ENCODE measurements at regions not wholly inside any gene's neighbourhood (a gene's known extent, or its start where the extent isn't known, plus 50 kb on each side); places are given as distances from the start of the nearest gene placed in this dataset.
"Not testable (repeated sequence)": the region's sequence is repeated elsewhere in the genome, so short reads cannot be mapped to it uniquely, and the experiment has no call there.

DNA sequence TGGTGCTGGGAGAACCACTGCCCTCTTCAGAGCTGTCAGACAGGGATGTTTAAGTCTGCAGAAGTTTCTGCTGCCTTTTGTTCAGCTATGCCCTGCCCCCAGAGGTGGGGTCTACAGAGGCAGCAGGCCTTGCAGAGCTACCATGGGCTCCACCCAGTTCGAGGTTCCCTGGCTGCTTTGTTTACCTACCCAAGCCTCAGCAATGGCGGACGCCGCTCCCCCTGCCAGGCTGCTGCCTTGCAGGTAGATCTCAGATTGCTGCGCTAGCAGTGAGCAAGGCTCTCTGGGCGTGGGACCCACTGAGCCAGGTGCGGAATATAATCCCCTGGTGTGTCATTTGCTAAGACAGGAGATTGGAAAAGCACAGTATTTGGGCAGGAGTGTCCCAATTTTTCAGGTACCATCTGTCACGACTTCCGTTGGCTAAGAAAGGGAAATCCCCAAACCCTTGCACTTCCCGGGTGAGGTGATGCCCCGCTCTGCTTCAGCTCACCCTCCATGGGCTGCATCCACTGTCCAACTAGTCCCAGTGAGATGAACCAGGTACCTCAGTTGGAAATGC, 1415.5 kb downstream of the GRIK2 start:
- not testable (repeated sequence) for DNase-seq

DNA sequence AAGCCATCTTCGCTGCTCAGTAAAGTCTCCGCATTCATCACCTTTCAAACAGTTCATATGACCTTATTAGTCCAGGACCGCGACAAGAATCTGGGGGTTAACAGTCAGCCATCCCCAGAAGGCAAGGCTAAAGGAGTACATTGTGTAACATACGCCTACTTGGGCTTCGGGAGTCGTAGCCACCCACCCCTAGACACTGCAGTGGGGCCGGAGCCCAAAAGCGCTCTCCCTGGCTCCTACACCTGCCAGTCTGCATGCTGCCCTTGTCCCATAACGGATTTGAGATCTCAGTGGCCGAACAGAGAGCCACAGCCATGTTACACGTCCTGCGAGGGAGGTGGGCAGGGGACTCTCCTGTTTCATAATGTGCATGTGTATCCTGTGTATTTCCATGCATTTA, 1405.5 kb downstream of the GRIK2 start:
- no peak for DNase-seq

DNA sequence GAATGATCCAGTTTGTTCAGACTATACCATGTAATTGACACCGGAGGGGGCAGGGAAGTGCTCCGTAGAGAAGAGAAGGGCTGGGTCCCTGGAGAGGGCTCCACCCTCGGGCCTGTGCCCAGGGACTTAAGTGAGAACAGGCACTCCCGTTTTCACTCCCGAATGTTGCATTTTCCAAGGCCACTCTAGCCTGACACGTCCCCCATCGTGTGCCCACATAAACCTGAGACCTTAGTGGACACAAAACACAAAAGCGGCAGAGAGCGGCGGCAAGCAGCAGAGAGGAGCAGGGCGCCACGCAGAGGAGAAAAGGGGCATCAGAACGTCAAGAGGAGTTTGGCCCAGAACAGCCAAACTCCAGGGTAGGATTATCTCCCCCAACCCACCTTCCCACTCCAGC, 1405.1 kb downstream of the GRIK2 start:
- peak; percentile 1 for DNase-seq

DNA sequence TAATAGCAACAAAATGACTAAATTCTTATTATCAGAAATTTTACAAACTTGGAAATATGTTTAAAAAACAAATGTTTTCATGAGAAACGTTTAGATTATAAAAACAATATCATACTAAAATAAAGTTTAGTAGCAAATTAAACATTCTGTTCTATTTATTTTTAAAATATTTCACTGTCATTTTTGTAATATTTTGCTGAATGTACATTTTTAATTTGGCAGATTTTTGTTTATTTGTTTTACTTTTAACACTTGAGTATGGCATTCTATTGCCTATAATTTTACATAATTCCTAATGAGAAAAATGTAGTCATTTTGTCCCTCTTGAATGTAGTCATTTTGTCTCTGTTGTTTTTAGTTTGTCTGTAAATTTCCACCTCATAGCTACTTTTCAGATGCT, 1400.2 kb downstream of the GRIK2 start:
- no peak for DNase-seq

DNA sequence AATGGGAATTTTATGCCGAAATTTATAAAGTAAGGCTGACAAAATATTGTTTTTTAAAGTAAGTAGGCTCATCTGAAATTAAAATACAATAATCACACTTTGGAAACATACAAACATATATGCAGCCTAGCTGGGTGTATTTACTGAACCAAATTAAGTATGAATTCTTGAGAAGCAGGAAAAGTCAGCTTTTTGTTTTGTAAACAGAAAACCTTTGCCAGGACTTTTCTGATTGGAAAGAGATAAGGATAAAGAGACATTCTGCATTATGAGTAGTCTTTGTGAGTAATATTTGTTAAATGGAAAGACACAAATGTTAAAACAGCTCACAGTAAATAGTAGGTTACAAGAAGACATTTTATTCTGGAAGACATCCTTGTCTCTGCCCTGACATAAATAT, 1380.8 kb downstream of the GRIK2 start:
- no peak for DNase-seq

DNA sequence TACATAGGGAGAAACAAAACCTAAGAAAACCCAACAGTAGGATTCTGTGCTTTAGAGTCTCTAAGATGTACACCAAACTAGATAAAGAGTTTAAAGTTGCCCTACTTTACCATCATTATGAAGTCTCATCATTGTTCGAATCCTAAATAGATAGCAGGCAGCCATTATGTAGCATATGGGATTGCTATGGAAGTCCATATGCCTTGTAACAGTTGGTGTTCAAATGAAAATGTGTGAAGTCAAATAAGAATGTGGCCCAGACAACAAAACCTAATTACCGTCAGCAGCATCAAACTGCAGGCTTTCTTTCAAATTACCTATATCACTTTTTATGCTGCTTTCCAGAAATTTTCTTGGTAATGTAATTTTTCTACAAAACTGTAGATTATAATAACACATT, 1380.1 kb downstream of the GRIK2 start:
- no peak for DNase-seq

DNA sequence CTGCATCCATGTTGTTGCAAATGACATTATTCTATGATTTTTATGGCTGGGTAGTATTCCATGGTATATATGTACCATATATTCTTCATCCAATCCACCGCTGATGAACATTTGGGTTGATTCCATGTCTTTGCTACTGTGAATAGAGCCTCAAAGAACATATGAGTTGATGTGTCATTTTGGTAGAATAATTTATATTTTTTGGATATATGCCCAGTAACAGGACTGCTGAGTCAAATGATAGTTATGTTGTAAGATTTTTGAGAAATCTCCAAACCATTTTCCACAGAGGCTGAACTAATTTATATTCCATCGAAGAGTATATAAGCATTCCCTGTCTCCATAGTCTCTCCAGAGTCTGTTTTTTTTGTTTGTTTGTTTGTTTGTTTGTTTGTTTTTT, 1373.5 kb downstream of the GRIK2 start:
- no peak for DNase-seq

DNA sequence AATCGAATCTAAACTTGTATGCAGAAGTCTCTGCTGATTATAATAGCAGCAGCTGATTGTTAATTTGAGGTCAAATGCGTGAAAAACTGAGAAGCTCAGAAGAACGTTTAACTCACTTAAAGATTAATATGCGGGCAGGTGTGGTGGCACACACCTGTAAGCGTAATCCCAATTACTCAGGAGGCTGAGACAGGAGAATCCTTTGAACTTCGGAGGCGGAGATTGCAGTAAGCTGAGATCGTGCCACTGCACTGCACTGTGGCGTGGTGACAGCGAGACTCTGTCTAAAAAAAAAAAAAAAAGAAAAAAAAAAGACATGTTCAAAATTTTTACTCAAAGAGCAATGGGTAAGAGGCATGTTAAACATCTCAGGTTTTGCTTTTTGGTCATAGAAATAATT, 1370.8 kb downstream of the GRIK2 start:
- DNase-seq, result no peak

DNA sequence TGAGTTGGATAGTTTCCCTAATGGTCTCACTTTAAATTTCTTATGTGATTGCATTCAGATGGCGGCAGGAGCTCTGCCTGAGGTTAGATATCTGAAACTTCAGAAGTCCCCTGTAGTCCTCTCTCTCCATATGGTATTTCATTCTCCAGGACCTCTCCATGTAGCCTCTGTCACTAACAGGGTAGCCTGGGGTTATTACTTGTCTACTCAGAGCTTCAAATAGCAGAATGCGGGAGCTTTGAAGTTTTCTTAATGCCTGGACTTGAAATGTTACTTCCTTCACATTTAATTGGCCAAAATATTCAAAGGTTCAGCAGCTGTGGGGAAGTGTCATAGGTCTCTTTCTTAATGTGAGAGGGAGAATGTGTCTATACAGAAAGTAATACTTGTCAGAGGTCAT, 1370.4 kb downstream of the GRIK2 start:
- DNase-seq, result no peak

DNA sequence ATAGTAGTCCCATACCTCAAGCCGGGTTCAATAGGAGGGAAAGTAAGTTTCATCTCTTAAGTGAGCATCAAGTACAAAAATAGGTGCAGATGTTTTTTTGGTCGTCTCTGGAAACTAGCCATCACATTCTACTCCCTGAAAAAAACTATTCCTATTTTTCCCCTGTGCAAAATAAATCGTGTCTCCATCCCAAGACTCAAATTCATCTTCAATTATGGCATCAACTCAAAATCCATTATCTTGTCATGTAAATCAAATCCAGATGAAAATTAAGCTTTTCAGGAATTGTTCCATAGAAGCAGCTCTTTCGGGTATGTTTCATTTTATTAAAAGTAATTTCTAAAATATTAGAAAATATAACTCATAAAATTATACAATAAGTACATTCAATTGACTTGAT, 1368.4 kb downstream of the GRIK2 start:
- no peak for DNase-seq

DNA sequence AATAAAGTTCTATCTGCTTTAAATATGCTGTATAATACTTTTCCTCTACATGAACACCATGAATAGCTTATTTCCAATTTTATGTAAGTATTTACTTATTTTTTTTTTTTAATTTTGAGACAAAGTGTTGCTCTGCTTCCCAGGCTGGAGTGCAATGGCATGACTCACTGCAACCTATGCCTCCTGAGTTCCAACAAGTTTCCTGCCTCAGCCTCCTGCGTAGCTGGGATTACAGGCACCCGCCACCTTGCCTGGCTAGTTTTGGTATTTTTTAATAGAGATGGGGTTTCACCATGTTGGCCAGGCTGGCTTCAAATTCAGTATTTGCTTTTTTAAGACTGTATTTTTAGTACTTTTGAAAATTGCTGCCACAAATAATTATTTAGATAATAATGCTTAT, 1365.9 kb downstream of the GRIK2 start:
- no peak for DNase-seq

DNA sequence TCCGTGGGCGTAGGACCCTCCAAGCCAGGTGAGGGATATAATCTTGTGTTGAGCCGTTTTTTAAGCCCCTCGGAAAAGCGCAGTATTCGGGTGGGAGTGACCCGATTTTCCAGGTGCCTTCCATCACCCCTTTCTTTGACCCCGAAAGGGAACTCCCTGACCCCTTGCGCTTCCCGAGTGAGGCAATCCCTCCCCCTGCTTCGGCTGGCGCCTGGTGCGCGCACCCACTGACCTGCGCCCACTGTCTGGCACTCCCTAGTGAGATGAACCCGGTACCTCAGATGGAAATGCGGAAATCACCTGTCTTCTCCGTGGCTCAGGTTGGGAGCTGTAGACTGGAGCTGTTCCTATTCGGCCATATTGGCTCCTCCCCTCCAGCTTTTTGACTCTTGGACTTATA, 1365.0 kb downstream of the GRIK2 start:
- not testable (repeated sequence) for DNase-seq

DNA sequence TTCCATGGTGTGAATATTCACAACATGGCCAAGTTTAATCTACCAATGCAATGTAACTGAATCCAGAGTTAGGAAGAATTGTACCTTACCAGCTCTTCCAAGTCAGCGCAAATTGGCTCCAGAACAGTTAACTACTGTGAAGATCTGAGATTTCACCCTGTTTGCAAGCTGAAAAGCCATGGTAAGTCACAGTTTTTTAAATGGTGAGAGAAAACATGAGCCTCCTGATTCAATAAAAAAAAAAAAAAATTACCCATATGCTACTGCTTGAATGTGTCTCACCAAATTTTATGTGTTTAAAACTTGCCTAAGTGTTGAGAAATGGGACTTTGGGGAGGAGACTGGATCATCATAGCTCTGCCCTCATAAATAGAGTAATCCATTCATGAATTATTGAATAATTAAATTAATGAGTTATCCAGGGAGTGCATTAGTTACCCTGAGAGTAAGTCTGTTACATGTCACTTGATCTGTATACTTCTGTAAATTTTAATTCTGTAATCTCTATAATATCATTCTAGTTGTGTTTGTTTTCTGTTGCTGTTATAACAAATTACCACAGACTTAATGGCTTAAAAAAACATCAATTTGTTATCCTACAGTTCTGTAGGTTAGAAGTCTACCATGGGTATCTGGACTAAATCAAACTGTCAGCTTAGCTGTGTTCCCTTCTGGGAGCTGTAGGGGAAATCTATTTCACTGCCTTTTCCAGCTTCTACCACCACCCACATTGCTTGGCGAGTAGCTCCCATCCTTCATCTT, 1355.9 kb downstream of the GRIK2 start:
- DNase-seq, result no peak

DNA sequence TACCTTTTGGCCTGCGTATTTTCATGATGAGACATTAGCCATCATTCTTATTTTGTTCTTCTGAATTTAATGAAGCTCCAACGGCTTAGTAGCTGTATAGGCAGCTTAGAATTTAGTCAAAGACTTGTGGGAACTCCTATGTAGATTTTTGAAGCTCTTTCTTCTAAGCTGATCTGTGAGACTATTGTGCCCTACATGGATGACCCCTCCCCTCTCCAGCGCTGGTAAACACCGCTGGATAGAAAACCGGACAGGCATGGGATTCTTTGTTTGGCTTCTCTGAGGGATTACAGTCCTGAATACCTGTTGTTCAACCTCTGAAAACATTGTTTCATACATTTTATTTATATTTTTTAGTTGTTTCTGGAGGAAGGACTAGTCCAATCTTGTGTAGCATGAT, 1353.4 kb downstream of the GRIK2 start:
- DNase-seq, result no peak

DNA sequence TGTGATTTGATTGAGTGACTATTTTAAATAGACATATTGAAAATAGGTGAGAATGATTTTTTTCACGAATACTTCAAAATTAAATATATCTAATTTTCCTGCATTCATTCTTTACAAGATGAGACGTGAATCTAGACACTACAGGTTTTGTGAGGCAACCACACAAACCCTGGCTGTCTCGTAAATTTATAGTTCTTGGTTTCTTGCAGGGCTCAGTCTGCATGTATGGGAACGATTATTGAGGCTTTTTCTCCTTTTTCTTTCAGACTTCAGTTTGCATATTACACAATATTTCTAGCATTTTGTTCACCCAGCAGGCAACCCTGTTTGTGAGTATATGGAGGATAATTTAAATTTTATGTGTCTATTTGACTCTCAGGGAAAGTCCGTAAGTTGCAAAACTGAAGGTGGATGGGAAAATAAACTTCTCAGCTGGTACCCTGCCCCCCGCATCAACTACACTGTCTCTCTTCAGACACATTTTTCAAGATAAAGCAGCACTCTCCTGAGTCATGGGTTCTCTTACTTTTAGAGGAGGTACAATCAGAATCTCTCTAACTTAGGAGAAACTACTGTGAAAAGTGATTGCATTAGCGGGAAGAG, 1349.3 kb downstream of the GRIK2 start:
- DNase-seq, result no peak

DNA sequence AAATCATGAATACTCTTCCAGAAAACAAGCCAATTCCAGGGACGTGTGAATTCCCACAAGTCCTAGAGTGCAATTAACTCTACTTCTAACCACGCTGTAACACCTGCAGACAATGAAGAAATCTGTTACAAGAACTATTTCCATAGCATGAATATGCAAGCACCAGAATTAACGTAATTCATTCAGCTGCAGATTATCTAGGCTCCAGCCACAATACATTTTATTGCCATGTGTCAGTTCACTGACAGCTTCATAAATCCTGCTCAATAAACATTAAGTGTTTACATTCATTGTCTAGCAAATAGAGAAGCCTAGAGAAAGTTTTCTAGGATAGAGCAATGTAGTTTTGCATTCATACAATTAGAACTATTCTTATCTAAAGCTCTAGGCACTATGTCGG, 1348.5 kb downstream of the GRIK2 start:
- no peak for DNase-seq

DNA sequence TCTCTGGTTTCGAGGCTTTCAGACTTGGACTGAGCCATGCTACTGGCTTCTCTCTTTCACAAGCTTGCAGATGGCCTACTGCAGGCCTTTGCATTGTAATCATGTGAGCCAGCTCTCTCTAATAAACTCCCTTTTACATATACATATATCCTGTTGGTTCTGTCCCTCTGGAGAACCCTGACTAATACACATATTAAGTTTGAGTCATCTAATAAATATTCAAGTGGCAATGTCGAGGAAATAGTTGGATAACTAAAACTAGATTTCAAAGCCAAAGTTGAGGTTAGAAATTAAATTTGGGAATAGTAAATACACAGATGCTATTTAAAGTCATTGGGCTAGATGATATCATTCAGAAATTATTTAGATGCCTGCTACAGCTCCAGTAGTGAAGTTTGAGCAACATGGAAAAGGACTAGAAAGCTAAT, 1343.4 kb downstream of the GRIK2 start:
- DNase-seq, result no peak

DNA sequence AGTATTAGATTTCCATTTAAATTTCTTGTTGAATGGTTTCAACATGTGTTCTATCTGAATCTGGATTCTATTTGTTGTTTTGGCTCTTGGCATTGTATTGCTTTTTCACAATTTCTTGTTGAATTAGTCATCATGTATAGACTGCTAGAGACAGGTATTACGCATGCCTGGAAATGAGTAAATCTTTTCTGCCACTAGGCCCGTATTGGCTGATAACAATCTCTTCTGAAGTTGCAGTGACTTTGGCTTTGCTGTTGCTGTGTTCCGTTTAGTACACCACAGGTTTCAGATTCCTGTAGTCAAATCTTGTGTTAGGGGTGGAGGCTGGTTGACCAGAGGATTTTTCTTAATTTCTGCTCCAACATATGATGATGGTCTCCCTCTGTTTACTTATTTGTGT, 1339.4 kb downstream of the GRIK2 start:
- DNase-seq, result no peak

DNA sequence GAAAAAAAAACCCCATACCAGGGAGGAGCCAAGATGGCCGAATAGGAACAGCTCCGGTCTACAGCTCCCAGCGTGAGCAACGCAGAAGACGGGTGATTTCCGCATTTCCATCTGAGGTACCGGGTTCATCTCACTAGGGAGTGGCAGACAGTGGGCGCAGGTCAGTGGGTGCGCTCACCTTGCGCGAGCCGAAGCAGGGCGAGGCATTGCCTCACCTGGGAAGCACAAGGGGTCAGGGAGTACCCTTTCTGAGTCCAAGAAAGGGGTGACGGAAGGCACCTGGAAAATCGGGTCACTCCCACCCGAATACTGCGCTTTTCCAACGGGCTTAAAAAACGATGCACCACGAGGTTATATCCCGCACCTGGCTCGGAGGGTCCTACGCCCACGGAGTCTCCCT, 1328.6 kb downstream of the GRIK2 start:
- not testable (repeated sequence) for DNase-seq

DNA sequence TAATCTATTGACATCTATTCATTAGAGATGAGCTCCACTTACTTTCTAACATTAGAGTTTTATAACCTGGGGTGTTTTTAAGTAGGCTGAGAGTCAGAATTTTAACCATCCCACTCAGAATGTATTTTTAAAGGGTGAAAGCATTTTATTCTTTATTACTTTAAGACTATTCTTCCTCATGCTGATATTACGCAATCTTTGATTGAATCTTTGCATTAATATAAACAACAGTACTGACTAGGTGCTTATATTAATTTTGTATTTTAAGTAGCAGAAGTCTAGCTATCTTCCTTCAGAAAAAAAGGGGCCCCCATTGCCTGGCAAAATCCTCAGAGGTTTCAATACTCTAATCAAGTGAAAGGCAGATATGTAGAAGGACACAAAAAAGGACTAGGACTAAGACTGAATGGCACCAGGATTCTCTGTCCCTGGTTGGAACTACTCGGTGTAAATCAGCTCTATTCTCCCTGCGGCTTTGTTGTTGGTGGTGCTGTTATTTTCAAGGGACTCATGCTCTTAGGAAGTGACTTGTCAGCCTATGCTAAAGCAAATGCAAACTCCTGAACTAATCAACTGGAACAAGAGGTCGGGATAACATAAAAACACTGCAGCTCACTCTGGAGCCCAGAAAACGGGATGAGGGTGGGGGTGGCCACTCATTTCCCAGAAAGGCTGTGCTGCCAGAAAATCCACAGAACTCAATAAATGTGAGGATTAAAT, 1324.4 kb downstream of the GRIK2 start:
- no peak for DNase-seq

DNA sequence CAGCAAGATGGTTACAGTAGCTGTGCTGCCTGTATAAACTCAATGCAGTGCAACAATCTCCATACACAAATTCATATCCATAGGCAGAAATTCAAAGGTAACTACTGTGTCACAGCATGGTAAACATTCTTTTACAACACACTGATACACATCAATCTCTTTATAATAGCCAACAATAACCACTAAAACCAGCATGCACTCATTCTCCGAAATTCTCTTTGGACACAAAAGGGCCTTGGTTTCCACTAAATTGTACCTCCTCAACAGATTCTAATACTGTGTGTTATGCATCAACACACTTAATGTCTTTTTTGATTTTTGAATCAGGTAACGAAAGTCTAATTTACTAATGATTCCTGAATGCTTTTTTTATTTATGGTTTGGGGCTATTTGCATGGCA, 1323.7 kb downstream of the GRIK2 start:
- no peak for DNase-seq

DNA sequence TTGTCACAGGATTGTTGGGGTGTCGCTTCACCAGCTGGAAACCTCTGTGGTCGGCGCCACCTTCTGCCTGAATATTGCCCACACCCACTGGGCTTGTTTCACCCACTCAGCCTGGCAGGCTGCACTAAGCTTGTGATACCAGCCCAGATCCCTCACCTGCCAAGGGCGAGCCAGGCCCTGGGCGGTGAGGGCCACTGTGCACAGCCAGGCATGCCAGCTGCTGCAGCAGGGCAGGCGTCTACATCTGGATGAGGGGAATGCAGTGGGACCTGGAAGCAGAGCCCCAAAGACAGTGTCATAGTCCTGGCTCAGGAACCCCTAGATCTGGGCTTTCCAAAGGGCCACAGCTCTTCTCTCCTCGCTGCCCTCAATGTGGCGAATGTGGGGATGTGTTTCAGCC, 1307.5 kb downstream of the GRIK2 start:
- no peak for DNase-seq

DNA sequence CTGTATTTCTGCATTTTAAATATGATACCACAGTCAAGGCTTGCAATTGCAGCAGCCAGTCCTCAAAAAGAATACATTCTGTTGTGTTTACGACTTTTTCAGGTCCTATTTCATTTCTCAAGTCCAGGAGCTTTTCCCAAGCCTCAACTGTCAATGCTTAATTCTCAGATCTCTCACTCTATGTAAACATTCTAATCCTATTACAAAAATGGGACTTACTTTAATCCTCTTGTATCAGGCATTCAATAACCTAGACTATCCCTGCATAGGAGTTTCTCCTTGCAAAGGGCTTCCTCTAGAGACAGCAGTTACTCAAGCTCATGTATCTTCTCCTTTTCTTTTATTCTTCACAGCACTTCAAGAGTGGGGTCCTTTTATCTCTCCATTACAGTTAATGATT, 1293.0 kb downstream of the GRIK2 start:
- no peak for DNase-seq

DNA sequence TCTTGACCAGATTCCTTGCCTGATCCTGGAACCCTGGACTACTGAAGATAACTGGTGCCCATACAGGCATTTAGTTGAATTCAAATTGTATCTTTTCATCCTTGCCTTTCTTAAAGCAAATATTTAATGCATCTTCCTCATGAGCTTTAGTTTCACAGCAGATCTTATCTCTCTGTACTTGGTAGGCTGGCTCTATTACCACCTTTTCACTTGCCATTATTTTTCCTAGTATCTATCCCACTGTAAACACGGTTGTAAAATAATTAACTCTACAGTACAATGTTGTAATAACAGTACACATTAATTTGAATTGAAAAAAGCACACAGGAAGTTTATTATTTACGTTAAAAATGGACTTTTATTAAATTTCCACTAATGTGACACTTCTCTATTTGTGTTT, 1286.9 kb downstream of the GRIK2 start:
- DNase-seq, result no peak

All from hematopoietic multipotent progenitor cell treated with erythropoietin and hydrocortisone succinate and interleukin-3 and kit ligand, for 4 days (in vitro differentiated cells).